Hematopoietic multipotent progenitor cell (in vitro differentiated cells): ENCODE measurements at regions not wholly inside any gene's neighbourhood (a gene's known extent, or its start where the extent isn't known, plus 50 kb on each side); places are given as distances from the start of the nearest gene placed in this dataset.

Experiments
- DNase-seq, 3 donors: peaks; one replicate each; pipeline ENCODE4 v3.0.0-alpha.2; 2011 to 2015; ENCODE audit warnings: low read depth in 2 of 3, low spot score in 2 of 3

GRCh38 chr3:95521396-95521795 is 1293.0 kb upstream of the EPHA6 start:
- DNase-seq: no peak

- no peak for DNase-seq
These were observed 1291.9 kb upstream of the EPHA6 start for GRCh38 chr3:95522449-95522848.

GRCh38 chr3:95539950-95540483 is 1274.4 kb upstream of the EPHA6 start:
- no peak for DNase-seq

GRCh38 chr3:95565502-95565901 is 1248.9 kb upstream of the EPHA6 start:
- no peak for DNase-seq

- DNase-seq: no peak
These were observed 1247.0 kb upstream of the EPHA6 start for GRCh38 chr3:95567346-95567745.

GRCh38 chr3:95586754-95587153 is 1227.6 kb upstream of the EPHA6 start:
- DNase-seq: no peak

- peak in 2 of 3 donors; percentile 18 to 58 for DNase-seq
These were observed 1226.8 kb upstream of the EPHA6 start for GRCh38 chr3:95587641-95588040.

GRCh38 chr3:95588473-95588872 is 1225.9 kb upstream of the EPHA6 start:
- DNase-seq: no peak

- no peak for DNase-seq
These were observed 1218.8 kb upstream of the EPHA6 start for GRCh38 chr3:95595416-95596075.

GRCh38 chr3:95607926-95608325 is 1206.5 kb upstream of the EPHA6 start:
- no peak for DNase-seq

GRCh38 chr3:95609411-95609810 is 1205.0 kb upstream of the EPHA6 start:
- no peak for DNase-seq

- DNase-seq: no peak
These were observed 1201.8 kb upstream of the EPHA6 start for GRCh38 chr3:95612611-95613010.

- no peak for DNase-seq
These were observed 1200.4 kb upstream of the EPHA6 start for GRCh38 chr3:95613993-95614392.

GRCh38 chr3:95615592-95616310 is 1198.6 kb upstream of the EPHA6 start:
- DNase-seq: no peak

- DNase-seq: no peak
These were observed 1188.3 kb upstream of the EPHA6 start for GRCh38 chr3:95626107-95626506.

- DNase-seq: no peak
These were observed 1187.1 kb upstream of the EPHA6 start for GRCh38 chr3:95627293-95627692.

GRCh38 chr3:95627697-95628096 is 1186.7 kb upstream of the EPHA6 start:
- DNase-seq: no peak

GRCh38 chr3:95629802-95630201 is 1184.6 kb upstream of the EPHA6 start:
- no peak for DNase-seq

- no peak for DNase-seq
These were observed 1169.1 kb upstream of the EPHA6 start for GRCh38 chr3:95645291-95645690.

- no peak for DNase-seq
These were observed 1159.6 kb upstream of the EPHA6 start for GRCh38 chr3:95654570-95655362.

- no peak for DNase-seq
These were observed 1158.9 kb upstream of the EPHA6 start for GRCh38 chr3:95655363-95655986.
